Stimulated activated CD8-positive, alpha-beta memory T cell treated with anti-CD3 and anti-CD28 coated beads, Interleukin-12 subunit alpha, Interleukin-12 subunit beta, amount 100 ng/mL, for 1 hour (primary cell): ENCODE measurements at regions not wholly inside any gene's neighbourhood (a gene's known extent, or its start where the extent isn't known, plus 50 kb on each side); places are given as distances from the start of the nearest gene placed in this dataset.

ENCODE experiments used
- DNase-seq: peaks from one replicate; pipeline ENCODE4 v3.0.0-alpha.2; 2020; ENCODE audit warnings: low read depth

GRCh38 chr1:182193908-182194550 lies 132.5 kb upstream of the ZNF648 start:
- no peak for DNase-seq

GRCh38 chr1:182192966-182193365 lies 131.5 kb upstream of the ZNF648 start:
- DNase-seq = no peak

GRCh38 chr1:182192215-182192614 lies 130.7 kb upstream of the ZNF648 start:
- DNase-seq = no peak

- DNase-seq = no peak
Observed at GRCh38 chr1:182191381-182192115, 130.0 kb upstream of the ZNF648 start.

GRCh38 chr1:182189535-182190066 lies 128.1 kb upstream of the ZNF648 start:
- DNase-seq = no peak

- DNase-seq = no peak
Observed at GRCh38 chr1:182186757-182187146, 125.2 kb upstream of the ZNF648 start.

- DNase-seq = no peak
Observed at GRCh38 chr1:182185842-182186756, 124.6 kb upstream of the ZNF648 start.

- DNase-seq = no peak
Observed at GRCh38 chr1:182185136-182185535, 123.6 kb upstream of the ZNF648 start.

- no peak for DNase-seq
Observed at GRCh38 chr1:182183606-182184005, 122.1 kb upstream of the ZNF648 start.

GRCh38 chr1:182182311-182182710 lies 120.8 kb upstream of the ZNF648 start:
- no peak for DNase-seq

GRCh38 chr1:182181167-182181572 lies 119.7 kb upstream of the ZNF648 start:
- no peak for DNase-seq

- DNase-seq = no peak
Observed at GRCh38 chr1:182175361-182175931, 113.9 kb upstream of the ZNF648 start.

- no peak for DNase-seq
Observed at GRCh38 chr1:182174513-182174855, 113.0 kb upstream of the ZNF648 start.

- DNase-seq = no peak
Observed at GRCh38 chr1:182173808-182174512, 112.4 kb upstream of the ZNF648 start.

GRCh38 chr1:182172699-182173098 lies 111.2 kb upstream of the ZNF648 start:
- no peak for DNase-seq

GRCh38 chr1:182170891-182171461 lies 109.5 kb upstream of the ZNF648 start:
- no peak for DNase-seq

- DNase-seq = no peak
Observed at GRCh38 chr1:182169203-182169602, 107.7 kb upstream of the ZNF648 start.

- no peak for DNase-seq
Observed at GRCh38 chr1:182166750-182167149, 105.2 kb upstream of the ZNF648 start.

GRCh38 chr1:182166321-182166720 lies 104.8 kb upstream of the ZNF648 start:
- DNase-seq = no peak

GRCh38 chr1:182164273-182164672 lies 102.8 kb upstream of the ZNF648 start:
- DNase-seq = no peak

GRCh38 chr1:182163821-182164223 lies 102.3 kb upstream of the ZNF648 start:
- no peak for DNase-seq
